ENCODE measurements at regions not wholly inside any gene's neighbourhood (a gene's known extent, or its start where the extent isn't known, plus 50 kb on each side); places are given as distances from the start of the nearest gene placed in this dataset.

- no peak for DNase-seq (ENCODE audit: low read depth)
- no peak overlapping the region for H3K4me3 ChIP-seq (ENCODE audit: low read depth, low read length)
- TF ChIP-seq CTCF (IDR thresholded peaks at IDR 0.05; ENCODE audit: insufficient read depth, low read length), result no peak
Observed at GRCh38 chr4:157779081-157779480, 393.7 kb downstream of the GASK1B start.

GRCh38 chr4:157776930-157777528, 395.8 kb downstream of the GASK1B start:
- TF ChIP-seq CTCF (IDR thresholded peaks at IDR 0.05; ENCODE audit: insufficient read depth, low read length), result no peak
- H3K4me3 ChIP-seq (ENCODE audit: low read depth, low read length), result no peak overlapping the region
- DNase-seq (ENCODE audit: low read depth), result no peak

- TF ChIP-seq CTCF (IDR thresholded peaks at IDR 0.05; ENCODE audit: insufficient read depth, low read length), result no peak
- no peak for DNase-seq (ENCODE audit: low read depth)
Observed at GRCh38 chr4:157775971-157776370, 396.9 kb downstream of the GASK1B start.

GRCh38 chr4:157772907-157773306, 399.9 kb downstream of the GASK1B start:
- TF ChIP-seq CTCF (IDR thresholded peaks at IDR 0.05; ENCODE audit: insufficient read depth, low read length), result no peak
- DNase-seq (ENCODE audit: low read depth), result no peak
- H3K4me3 ChIP-seq (ENCODE audit: low read depth, low read length), result no peak overlapping the region

More at GRCh38 chr4:157775971-157776370, 396.9 kb downstream of the GASK1B start:
- H3K4me3 ChIP-seq (ENCODE audit: low read depth, low read length), result no peak overlapping the region

GRCh38 chr4:157768419-157768818, 404.4 kb downstream of the GASK1B start:
- DNase-seq (ENCODE audit: low read depth), result no peak
- no peak overlapping the region for H3K4me3 ChIP-seq (ENCODE audit: low read depth, low read length)

GRCh38 chr4:157763490-157763889, 409.3 kb downstream of the GASK1B start:
- TF ChIP-seq CTCF (IDR thresholded peaks at IDR 0.05; ENCODE audit: insufficient read depth, low read length), result no peak
- H3K4me3 ChIP-seq (ENCODE audit: low read depth, low read length), result no peak overlapping the region
- DNase-seq (ENCODE audit: low read depth), result no peak

More at GRCh38 chr4:157768419-157768818, 404.4 kb downstream of the GASK1B start:
- no peak for TF ChIP-seq CTCF (IDR thresholded peaks at IDR 0.05; ENCODE audit: insufficient read depth, low read length)

- no peak for TF ChIP-seq CTCF (IDR thresholded peaks at IDR 0.05; ENCODE audit: insufficient read depth, low read length)
- no peak overlapping the region for H3K4me3 ChIP-seq (ENCODE audit: low read depth, low read length)
- no peak for DNase-seq (ENCODE audit: low read depth)
Observed at GRCh38 chr4:157754410-157754809, 418.4 kb downstream of the GASK1B start.

Measured in fibroblast of the aortic adventitia (primary cell).